PC-3 (cell line): ENCODE measurements at regions not wholly inside any gene's neighbourhood (a gene's known extent, or its start where the extent isn't known, plus 50 kb on each side); places are given as distances from the start of the nearest gene placed in this dataset.

Experiments
- ATAC-seq: fragments of 200-7000 bp; cut with Tn5 transposase; 2 replicates; pipeline ENCODE4 v1.9.1; 2020; ENCODE audit warnings: mild to moderate bottlenecking, moderate library complexity
- BruUV-seq: library from RNA; stranded (reverse); fragments of 400-500 nt; replicated peaks from 2 replicates; lab custom pipeline; 2021; lab: Mats Ljungman, UMichigan
- CTCF ChIA-PET: fragments of 300-600 bp; sonication (Branson Sonifier 250); formaldehyde crosslinking; loops from one replicate; lab custom pipeline; 2022; ENCODE audit warnings: antibody characterized with exemption; lab: Charles Lee
- POLR2A ChIA-PET: fragments of 300-600 bp; sonication (Branson Sonifier 250); formaldehyde crosslinking; loops from one replicate; lab custom pipeline; 2022; ENCODE audit warnings: antibody characterized with exemption; ENCODE audit not compliant: unreplicated experiment; lab: Charles Lee
- DNase-seq: peaks from one replicate; pipeline ENCODE4 v3.0.0-alpha.2; 2015
- H2AFZ ChIP-seq: fragments of 300-600 bp; sonication (generic); 2 replicates; pipeline ENCODE4 v1.6.0; 2016; ENCODE audit warnings: antibody characterized with exemption, low read length
- H3F3A ChIP-seq: fragments of 300-600 bp; sonication (generic); one replicate; pipeline ENCODE4 v1.6.0; 2017; ENCODE audit warnings: antibody characterized with exemption, low read length, control low read depth, mild to moderate bottlenecking; ENCODE audit not compliant: unreplicated experiment
- H3K27ac ChIP-seq: fragments of 300-600 bp; sonication (generic); 2 replicates; pipeline ENCODE4 v1.5.1; 2016; ENCODE audit warnings: mild to moderate bottlenecking, low read length
- H3K27me3 ChIP-seq: fragments of 300-600 bp; sonication (generic); 2 replicates; pipeline ENCODE4 v1.6.1; 2016; ENCODE audit warnings: low read length, mixed read lengths
- H3K36me3 ChIP-seq: fragments of 300-600 bp; sonication (generic); 2 replicates; pipeline ENCODE4 v1.6.1; 2016; ENCODE audit warnings: low read depth, mixed run types, low read length, mixed read lengths
- H3K4me1 ChIP-seq: fragments of 300-600 bp; sonication (generic); 2 replicates; pipeline ENCODE4 v1.5.1; 2016; ENCODE audit warnings: low read length; ENCODE audit not compliant: insufficient read depth
- H3K4me2 ChIP-seq: fragments of 300-600 bp; sonication (generic); 2 replicates; pipeline ENCODE4 v1.6.0; 2016; ENCODE audit warnings: low read length
- H3K4me3 ChIP-seq: fragments of 300-600 bp; sonication (generic); 2 replicates; pipeline ENCODE4 v1.5.1; 2016; ENCODE audit warnings: mild to moderate bottlenecking, low read length, mixed read lengths
- H3K79me2 ChIP-seq: fragments of 300-600 bp; sonication (generic); 2 replicates; pipeline ENCODE4 v1.6.1; 2017; ENCODE audit warnings: low read length, mixed read lengths
- H3K9ac ChIP-seq: fragments of 300-600 bp; sonication (generic); 2 replicates; pipeline ENCODE4 v1.6.0; 2016; ENCODE audit warnings: mild to moderate bottlenecking, low read length
- H3K9me2 ChIP-seq: fragments of 300-600 bp; sonication (generic); replicated peaks from 2 replicates; pipeline ENCODE4 v1.6.1; 2016; ENCODE audit warnings: mixed run types, low read length, mixed read lengths
- H3K9me3 ChIP-seq: fragments of 300-600 bp; sonication (generic); 2 replicates; pipeline ENCODE4 v1.6.1; 2016; ENCODE audit warnings: low read length, mixed read lengths
- H4K20me1 ChIP-seq: fragments of 300-600 bp; sonication (generic); 2 replicates; pipeline ENCODE4 v1.6.1; 2016; ENCODE audit warnings: low read length, mixed read lengths
- CTCF ChIP-seq: fragments of 300-600 bp; sonication (generic); conservative IDR thresholded peaks from 2 replicates; pipeline ENCODE4 v1.5.1; 2017; ENCODE audit warnings: antibody characterized with exemption, low read depth, mild to moderate bottlenecking, low read length
- EZH2 ChIP-seq: fragments of 300-600 bp; sonication (generic); IDR thresholded peaks from one replicate; pipeline ENCODE4 v1.6.1; 2017; ENCODE audit warnings: antibody characterized with exemption, mild to moderate bottlenecking, low read length; ENCODE audit not compliant: unreplicated experiment
- EZH2phosphoT487 ChIP-seq: fragments of 300-600 bp; sonication (generic); IDR thresholded peaks from 2 replicates; pipeline ENCODE4 v1.6.1; 2018; ENCODE audit warnings: mild to moderate bottlenecking, antibody characterized with exemption, low read length, borderline replicate concordance
- intact Hi-C: fragments of 100-400 bp; cut with micrococcal nuclease; formaldehyde crosslinking; loops from 2 replicates; pipeline ENCODE4 v1.9.0; 2023

- no peaks in the 10 kb centered on the region for H3F3A ChIP-seq
- CTCF ChIA-PET, result no interaction called here
- no peak overlapping the region for H3K27ac ChIP-seq
- H3K79me2 ChIP-seq, result no peaks in the 10 kb centered on the region
- no peaks in the 10 kb centered on the region; the same call in 1 of the 2 replicates for H3K9me2 ChIP-seq
- intact Hi-C loops, result no loop called here
- H3K4me1 ChIP-seq, result peaks cover 21% of the 10 kb centered on the region
- POLR2A ChIA-PET, result no interaction called here
- H4K20me1 ChIP-seq, result no peaks in the 10 kb centered on the region
- no peak for TF ChIP-seq CTCF
- no peak for TF ChIP-seq EZH2phosphoT487
- TF ChIP-seq EZH2, result no peak
- H3K9me3 ChIP-seq, result no peaks in the 10 kb centered on the region
- DNase-seq (no peak), ATAC-seq (no peak)
- H3K27me3 ChIP-seq, result 0 out of 2 replicates have a peak, but pooled peaks cover 1% of the 10 kb centered on the region
- no TSS peak for BruUV-seq
- no peak overlapping the region for H3K4me3 ChIP-seq
- no peak overlapping the region for H3K4me2 ChIP-seq
- no peaks in the 10 kb centered on the region for H3K36me3 ChIP-seq
- no peak overlapping the region for H3K9ac ChIP-seq
- no peak overlapping the region for H2AFZ ChIP-seq
Observed at GRCh38 chr18:10054366-10054765, 140.6 kb downstream of the VAPA start.

GRCh38 chr18:10055125-10055750 is 141.4 kb downstream of the VAPA start:
- ChIA-PET POLR2A (no interaction called here), CTCF (no interaction called here)
- Histone ChIP-seq H3K9ac (no peak overlapping the region), H4K20me1 (no peaks in the 10 kb centered on the region), H3K36me3 (no peaks in the 10 kb centered on the region), H3K4me2 (no peak overlapping the region), H3K9me3 (no peaks in the 10 kb centered on the region), H2AFZ (no peak overlapping the region), H3K79me2 (no peaks in the 10 kb centered on the region), H3K4me1 (peaks cover 21% of the 10 kb centered on the region), H3K9me2 (no peaks in the 10 kb centered on the region; the same call in 1 of the 2 replicates), H3K27me3 (no peaks in the 10 kb centered on the region), H3K4me3 (no peak overlapping the region), H3K27ac (no peak overlapping the region), H3F3A (no peaks in the 10 kb centered on the region)
- DNase-seq, result no peak
- ATAC-seq, result no peak
- intact Hi-C loops, result no loop called here
- no TSS peak for BruUV-seq
- TF ChIP-seq EZH2 (no peak), CTCF (no peak), EZH2phosphoT487 (no peak)

- Histone ChIP-seq H2AFZ (no peak overlapping the region), H3K9me3 (no peaks in the 10 kb centered on the region), H3K4me1 (peaks cover 21% of the 10 kb centered on the region), H3K36me3 (no peaks in the 10 kb centered on the region), H3K79me2 (no peaks in the 10 kb centered on the region), H3F3A (no peaks in the 10 kb centered on the region), H3K9ac (no peak overlapping the region), H3K27me3 (no peaks in the 10 kb centered on the region), H3K4me3 (no peak overlapping the region), H3K9me2 (no peaks in the 10 kb centered on the region; the same call in 1 of the 2 replicates), H3K27ac (no peak overlapping the region), H4K20me1 (no peaks in the 10 kb centered on the region), H3K4me2 (no peak overlapping the region)
- DNase-seq (no peak), ATAC-seq (no peak)
- intact Hi-C loops, result no loop called here
- POLR2A ChIA-PET, result no interaction called here
- TF ChIP-seq EZH2phosphoT487, result no peak
- no peak for TF ChIP-seq CTCF
- no peak for TF ChIP-seq EZH2
- BruUV-seq, result no TSS peak
- CTCF ChIA-PET, result no interaction called here
Observed at GRCh38 chr18:10056506-10056905, 142.7 kb downstream of the VAPA start.
